ENCODE measurements at regions not wholly inside any gene's neighbourhood (a gene's known extent, or its start where the extent isn't known, plus 50 kb on each side); places are given as distances from the start of the nearest gene placed in this dataset.

GRCh38 chr2:70036290-70036689 lies 51.0 kb upstream of the PCBP1 start:
- no CpG with 5 or more reads among the region's 2 CpGs for WGBS (ENCODE audit: insufficient coverage)
- no peak overlapping the region for H3K4me3 ChIP-seq (ENCODE audit: low read depth, low read length)
- no peak for DNase-seq (ENCODE audit: low read depth in 4 of 6, low spot score in 6 of 6)
- no peak overlapping the region for H3K27ac ChIP-seq (ENCODE audit: low read depth, low read length)
- H3K9me3 ChIP-seq (ENCODE audit: control insufficient read depth, insufficient read depth, low read length), result no peaks in the 10 kb centered on the region
- no peaks in the 10 kb centered on the region for H3K27me3 ChIP-seq (ENCODE audit: control insufficient read depth, insufficient read depth, low read length)
- H3K4me1 ChIP-seq (ENCODE audit: control insufficient read depth, insufficient read depth, low read length), result no peaks in the 10 kb centered on the region
- H3K36me3 ChIP-seq (ENCODE audit: control insufficient read depth, insufficient read depth, low read length), result peaks cover 2% of the 10 kb centered on the region

- H3K9me3 ChIP-seq (ENCODE audit: control insufficient read depth, insufficient read depth, low read length), result no peaks in the 10 kb centered on the region
- no CpG with 5 or more reads among the region's 1 CpG for WGBS (ENCODE audit: insufficient coverage)
- peaks cover 2% of the 10 kb centered on the region for H3K36me3 ChIP-seq (ENCODE audit: control insufficient read depth, insufficient read depth, low read length)
- H3K4me1 ChIP-seq (ENCODE audit: control insufficient read depth, insufficient read depth, low read length), result no peaks in the 10 kb centered on the region
- H3K27ac ChIP-seq (ENCODE audit: low read depth, low read length), result no peak overlapping the region
- no peak overlapping the region for H3K4me3 ChIP-seq (ENCODE audit: low read depth, low read length)
- no peaks in the 10 kb centered on the region for H3K27me3 ChIP-seq (ENCODE audit: control insufficient read depth, insufficient read depth, low read length)
- no peak for DNase-seq (ENCODE audit: low read depth in 4 of 6, low spot score in 6 of 6)
Measured at GRCh38 chr2:70035344-70035844, 51.9 kb upstream of the PCBP1 start.

- no peaks in the 10 kb centered on the region for H3K27me3 ChIP-seq (ENCODE audit: control insufficient read depth, insufficient read depth, low read length)
- peaks cover 2% of the 10 kb centered on the region for H3K36me3 ChIP-seq (ENCODE audit: control insufficient read depth, insufficient read depth, low read length)
- H3K9me3 ChIP-seq (ENCODE audit: control insufficient read depth, insufficient read depth, low read length), result no peaks in the 10 kb centered on the region
- DNase-seq (ENCODE audit: low read depth in 4 of 6, low spot score in 6 of 6), result no peak
- WGBS (ENCODE audit: insufficient coverage), result no CpG with 5 or more reads among the region's 1 CpG
- H3K4me3 ChIP-seq (ENCODE audit: low read depth, low read length), result no peak overlapping the region
- H3K4me1 ChIP-seq (ENCODE audit: control insufficient read depth, insufficient read depth, low read length), result peaks cover 3% of the 10 kb centered on the region
- H3K27ac ChIP-seq (ENCODE audit: low read depth, low read length), result no peak overlapping the region
Measured at GRCh38 chr2:70030724-70031420, 56.4 kb upstream of the PCBP1 start.

- peaks cover 9% of the 10 kb centered on the region for H3K36me3 ChIP-seq (ENCODE audit: control insufficient read depth, insufficient read depth, low read length)
- peaks cover 3% of the 10 kb centered on the region for H3K4me1 ChIP-seq (ENCODE audit: control insufficient read depth, insufficient read depth, low read length)
- no peaks in the 10 kb centered on the region for H3K27me3 ChIP-seq (ENCODE audit: control insufficient read depth, insufficient read depth, low read length)
- H3K9me3 ChIP-seq (ENCODE audit: control insufficient read depth, insufficient read depth, low read length), result no peaks in the 10 kb centered on the region
- no peak overlapping the region for H3K4me3 ChIP-seq (ENCODE audit: low read depth, low read length)
- WGBS (ENCODE audit: insufficient coverage), result no CpG with 5 or more reads among the region's 3 CpGs
- DNase-seq (ENCODE audit: low read depth in 4 of 6, low spot score in 6 of 6), result peak in 2 of 6 donors; percentile 23 to 34
- H3K27ac ChIP-seq (ENCODE audit: low read depth, low read length), result no peak overlapping the region
Measured at GRCh38 chr2:70029814-70030409, 57.4 kb upstream of the PCBP1 start.

GRCh38 chr2:70024284-70024683 lies 62.9 kb upstream of the ASPRV1 start:
- DNase-seq (ENCODE audit: low read depth in 4 of 6, low spot score in 6 of 6), result no peak
- H3K36me3 ChIP-seq (ENCODE audit: control insufficient read depth, insufficient read depth, low read length), result peaks cover 21% of the 10 kb centered on the region
- H3K27me3 ChIP-seq (ENCODE audit: control insufficient read depth, insufficient read depth, low read length), result no peaks in the 10 kb centered on the region
- H3K27ac ChIP-seq (ENCODE audit: low read depth, low read length), result no peak overlapping the region
- H3K4me3 ChIP-seq (ENCODE audit: low read depth, low read length), result no peak overlapping the region
- no peaks in the 10 kb centered on the region for H3K9me3 ChIP-seq (ENCODE audit: control insufficient read depth, insufficient read depth, low read length)
- H3K4me1 ChIP-seq (ENCODE audit: control insufficient read depth, insufficient read depth, low read length), result no peaks in the 10 kb centered on the region
- WGBS (ENCODE audit: insufficient coverage), result 44% methylated on average over 3 of the region's 3 CpGs

GRCh38 chr2:70019096-70019495 lies 57.7 kb upstream of the ASPRV1 start:
- Histone ChIP-seq H3K9me3 (ENCODE audit: control insufficient read depth, insufficient read depth, low read length) (peaks cover 2% of the 10 kb centered on the region), H3K27ac (ENCODE audit: low read depth, low read length) (no peak overlapping the region), H3K4me3 (ENCODE audit: low read depth, low read length) (no peak overlapping the region), H3K27me3 (ENCODE audit: control insufficient read depth, insufficient read depth, low read length) (no peaks in the 10 kb centered on the region), H3K4me1 (ENCODE audit: control insufficient read depth, insufficient read depth, low read length) (no peaks in the 10 kb centered on the region), H3K36me3 (ENCODE audit: control insufficient read depth, insufficient read depth, low read length) (peaks cover 18% of the 10 kb centered on the region)
- DNase-seq (ENCODE audit: low read depth in 4 of 6, low spot score in 6 of 6), result no peak
- no CpG with 5 or more reads among the region's 2 CpGs for WGBS (ENCODE audit: insufficient coverage)

GRCh38 chr2:70017962-70018361 lies 56.5 kb upstream of the ASPRV1 start:
- DNase-seq (ENCODE audit: low read depth in 4 of 6, low spot score in 6 of 6), result no peak
- H3K36me3 ChIP-seq (ENCODE audit: control insufficient read depth, insufficient read depth, low read length), result peaks cover 18% of the 10 kb centered on the region
- WGBS (ENCODE audit: insufficient coverage), result 100% methylated on average over 3 of the region's 8 CpGs
- H3K27me3 ChIP-seq (ENCODE audit: control insufficient read depth, insufficient read depth, low read length), result no peaks in the 10 kb centered on the region
- no peaks in the 10 kb centered on the region for H3K4me1 ChIP-seq (ENCODE audit: control insufficient read depth, insufficient read depth, low read length)
- H3K9me3 ChIP-seq (ENCODE audit: control insufficient read depth, insufficient read depth, low read length), result peaks cover 2% of the 10 kb centered on the region
- no peak overlapping the region for H3K27ac ChIP-seq (ENCODE audit: low read depth, low read length)
- H3K4me3 ChIP-seq (ENCODE audit: low read depth, low read length), result no peak overlapping the region

GRCh38 chr2:70014959-70015358 lies 53.5 kb upstream of the ASPRV1 start:
- Histone ChIP-seq H3K4me1 (ENCODE audit: control insufficient read depth, insufficient read depth, low read length) (no peaks in the 10 kb centered on the region), H3K9me3 (ENCODE audit: control insufficient read depth, insufficient read depth, low read length) (peaks cover 2% of the 10 kb centered on the region)
- DNase-seq (ENCODE audit: low read depth in 4 of 6, low spot score in 6 of 6), result no peak

GRCh38 chr2:70012887-70013286 lies 51.5 kb upstream of the ASPRV1 start:
- Histone ChIP-seq H3K27ac (ENCODE audit: low read depth, low read length) (no peak overlapping the region), H3K4me1 (ENCODE audit: control insufficient read depth, insufficient read depth, low read length) (no peaks in the 10 kb centered on the region), H3K27me3 (ENCODE audit: control insufficient read depth, insufficient read depth, low read length) (no peaks in the 10 kb centered on the region), H3K9me3 (ENCODE audit: control insufficient read depth, insufficient read depth, low read length) (no peaks in the 10 kb centered on the region), H3K4me3 (ENCODE audit: low read depth, low read length) (no peak overlapping the region), H3K36me3 (ENCODE audit: control insufficient read depth, insufficient read depth, low read length) (peaks cover 25% of the 10 kb centered on the region)
- DNase-seq (ENCODE audit: low read depth in 4 of 6, low spot score in 6 of 6), result no peak
- WGBS (ENCODE audit: insufficient coverage), result no CpG with 5 or more reads among the region's 1 CpG

More at GRCh38 chr2:70014959-70015358, 53.5 kb upstream of the ASPRV1 start:
- no peak overlapping the region for H3K27ac ChIP-seq (ENCODE audit: low read depth, low read length)
- H3K36me3 ChIP-seq (ENCODE audit: control insufficient read depth, insufficient read depth, low read length), result peaks cover 21% of the 10 kb centered on the region
- H3K4me3 ChIP-seq (ENCODE audit: low read depth, low read length), result no peak overlapping the region
- H3K27me3 ChIP-seq (ENCODE audit: control insufficient read depth, insufficient read depth, low read length), result no peaks in the 10 kb centered on the region

- 89% methylated on average over 6 of the region's 7 CpGs for WGBS (ENCODE audit: insufficient coverage)
- DNase-seq (ENCODE audit: low read depth in 4 of 6, low spot score in 6 of 6), result no peak
- H3K27ac ChIP-seq (ENCODE audit: low read depth, low read length), result no peak overlapping the region
- no peaks in the 10 kb centered on the region for H3K9me3 ChIP-seq (ENCODE audit: control insufficient read depth, insufficient read depth, low read length)
- peaks cover 20% of the 10 kb centered on the region for H3K36me3 ChIP-seq (ENCODE audit: control insufficient read depth, insufficient read depth, low read length)
- H3K4me1 ChIP-seq (ENCODE audit: control insufficient read depth, insufficient read depth, low read length), result no peaks in the 10 kb centered on the region
- H3K27me3 ChIP-seq (ENCODE audit: control insufficient read depth, insufficient read depth, low read length), result no peaks in the 10 kb centered on the region
- no peak overlapping the region for H3K4me3 ChIP-seq (ENCODE audit: low read depth, low read length)
Measured at GRCh38 chr2:70011786-70012185, 50.4 kb upstream of the ASPRV1 start.
